Stomach (tissue), 8 donors: ENCODE measurements at regions not wholly inside any gene's neighbourhood (a gene's known extent, or its start where the extent isn't known, plus 50 kb on each side); places are given as distances from the start of the nearest gene placed in this dataset.

Experiments
- DNase-seq, 2 donors: peaks; one replicate each; pipeline versions ENCODE4 v3.0.0 to v3.0.0-alpha.2; 2013 to 2019
- H3K27ac ChIP-seq, 5 donors: fragments of 200-600 bp in 4 of 5; sonication (generic) in 4 of 5; one replicate each; pipeline ENCODE4 v1.5.1; 2013 to 2019; ENCODE audit warnings: mild to moderate bottlenecking in 1 of 5, moderate library complexity in 1 of 5
- H3K27me3 ChIP-seq, 3 donors: fragments of 200-600 bp; sonication (generic); one replicate each; pipeline ENCODE4 v1.5.1; 2017 to 2019; ENCODE audit warnings: mixed run types in 1 of 3
- H3K36me3 ChIP-seq, 4 donors: fragments of 200-600 bp; sonication (generic); 1 replicate in 3 of 4; 2 replicates in 1 of 4; pipeline ENCODE4 v1.5.1; 2016 to 2019
- H3K4me1 ChIP-seq, 4 donors: fragments of 200-600 bp; sonication (generic); one replicate each; pipeline ENCODE4 v1.5.1; 2016 to 2019
- H3K4me3 ChIP-seq, 4 donors: fragments of 200-600 bp; sonication (generic) in 3 of 4; one replicate each; pipeline ENCODE4 v1.5.1; 2016 to 2019; ENCODE audit warnings: mild to moderate bottlenecking in 1 of 4
- H3K9me3 ChIP-seq, 4 donors: fragments of 200-600 bp; sonication (generic); one replicate each; pipeline ENCODE4 v1.5.1; 2016 to 2019
- EP300 ChIP-seq: sonication (generic); formaldehyde crosslinking; IDR thresholded peaks from one replicate; pipeline ENCODE4 v1.6.1; 2017; ENCODE audit warnings: antibody characterized with exemption
- POLR2A ChIP-seq, 4 donors: fragments of 450-650 bp; IDR thresholded peaks; one replicate each; pipeline ENCODE4 v1.6.1; 2016; ENCODE audit warnings: antibody characterized with exemption in 4 of 4, control low read depth in 2 of 4, mild to moderate bottlenecking in 1 of 4, moderate library complexity in 1 of 4
- POLR2AphosphoS5 ChIP-seq, 3 donors: sonication (generic); formaldehyde crosslinking; IDR thresholded peaks; one replicate each; pipeline ENCODE4 v1.6.1; 2016; ENCODE audit warnings: antibody characterized with exemption in 3 of 3
- WGBS, 5 donors: extraction: QIAGEN DNeasy Blood & Tissue Kit in 3 of 5; methylation state at CpG; one replicate each; pipeline versions ENCODE4 v1.1.5 to v1.1.7; 2013 to 2018; 5-methylcytosine and 5-hydroxymethylcytosine counted together
- intact Hi-C: fragments of 100-400 bp; cut with DNase I; formaldehyde crosslinking; loops from one replicate; pipeline ENCODE4 v1.15.1; 2023; ENCODE audit warnings: low total_unique reads
- TF ChIP-seq, protein P1 (sequence below), 7 experiments: fragments of 450-650 bp in 4 of 7; fragments of 200-600 bp in 3 of 7; sonication (generic) in 3 of 7; IDR thresholded peaks; one replicate each; pipeline ENCODE4 v1.5.1; 2016 to 2019; ENCODE audit warnings: antibody characterized with exemption in 7 of 7, control low read depth in 2 of 7, mild to moderate bottlenecking in 1 of 7
- donor health status: healthy with polysubstance abuse.
- donor health status: Bipolar disorder and iron deficiency.
- donor health status: healthy.

DNA sequence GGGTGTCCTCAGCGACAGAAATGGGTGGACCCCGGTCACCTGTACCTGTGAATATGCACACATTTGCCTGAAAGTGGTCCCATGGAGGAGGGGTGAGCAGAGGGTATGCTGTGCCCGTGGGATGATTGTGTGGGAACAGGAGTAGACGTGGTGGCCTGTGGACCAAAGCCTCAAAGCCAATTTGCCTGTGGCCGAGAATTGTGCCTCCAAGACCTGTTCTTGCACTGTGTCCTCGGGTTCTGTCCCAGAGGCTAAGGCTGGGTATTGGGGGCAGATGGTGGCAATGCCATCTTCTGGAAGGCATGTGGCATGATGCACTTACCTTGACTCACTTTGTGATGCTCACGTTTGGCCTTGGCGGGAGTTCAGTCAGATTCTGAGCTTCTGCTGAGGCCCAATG is 351.0 kb downstream of the TCERG1L start:
- Histone ChIP-seq H3K4me1 (no peaks in the 10 kb centered on the region), H3K4me3 (no peak overlapping the region), H3K27me3 (peaks cover 0 to 20% (median 0%) of the 10 kb centered on the region in 3 donors), H3K9me3 (peaks cover 0 to 6% (median 0%) of the 10 kb centered on the region in 4 donors), H3K36me3 (no peaks in the 10 kb centered on the region), H3K27ac (no peak overlapping the region)
- intact Hi-C loops: no loop called here
- no peak for DNase-seq
- no peak for TF ChIP-seq POLR2AphosphoS5 (IDR thresholded peaks at IDR 0.05)
- TF ChIP-seq POLR2A (IDR thresholded peaks at IDR 0.05): no peak
- no peak for TF ChIP-seq EP300
- TF ChIP-seq, protein P1, sequence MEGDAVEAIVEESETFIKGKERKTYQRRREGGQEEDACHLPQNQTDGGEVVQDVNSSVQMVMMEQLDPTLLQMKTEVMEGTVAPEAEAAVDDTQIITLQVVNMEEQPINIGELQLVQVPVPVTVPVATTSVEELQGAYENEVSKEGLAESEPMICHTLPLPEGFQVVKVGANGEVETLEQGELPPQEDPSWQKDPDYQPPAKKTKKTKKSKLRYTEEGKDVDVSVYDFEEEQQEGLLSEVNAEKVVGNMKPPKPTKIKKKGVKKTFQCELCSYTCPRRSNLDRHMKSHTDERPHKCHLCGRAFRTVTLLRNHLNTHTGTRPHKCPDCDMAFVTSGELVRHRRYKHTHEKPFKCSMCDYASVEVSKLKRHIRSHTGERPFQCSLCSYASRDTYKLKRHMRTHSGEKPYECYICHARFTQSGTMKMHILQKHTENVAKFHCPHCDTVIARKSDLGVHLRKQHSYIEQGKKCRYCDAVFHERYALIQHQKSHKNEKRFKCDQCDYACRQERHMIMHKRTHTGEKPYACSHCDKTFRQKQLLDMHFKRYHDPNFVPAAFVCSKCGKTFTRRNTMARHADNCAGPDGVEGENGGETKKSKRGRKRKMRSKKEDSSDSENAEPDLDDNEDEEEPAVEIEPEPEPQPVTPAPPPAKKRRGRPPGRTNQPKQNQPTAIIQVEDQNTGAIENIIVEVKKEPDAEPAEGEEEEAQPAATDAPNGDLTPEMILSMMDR (IDR thresholded peaks at IDR 0.05): no peak
- 74 to 94% (median 81%) methylated on average over 5 to 8 of the region's 8 CpGs for WGBS, 5 donors

DNA sequence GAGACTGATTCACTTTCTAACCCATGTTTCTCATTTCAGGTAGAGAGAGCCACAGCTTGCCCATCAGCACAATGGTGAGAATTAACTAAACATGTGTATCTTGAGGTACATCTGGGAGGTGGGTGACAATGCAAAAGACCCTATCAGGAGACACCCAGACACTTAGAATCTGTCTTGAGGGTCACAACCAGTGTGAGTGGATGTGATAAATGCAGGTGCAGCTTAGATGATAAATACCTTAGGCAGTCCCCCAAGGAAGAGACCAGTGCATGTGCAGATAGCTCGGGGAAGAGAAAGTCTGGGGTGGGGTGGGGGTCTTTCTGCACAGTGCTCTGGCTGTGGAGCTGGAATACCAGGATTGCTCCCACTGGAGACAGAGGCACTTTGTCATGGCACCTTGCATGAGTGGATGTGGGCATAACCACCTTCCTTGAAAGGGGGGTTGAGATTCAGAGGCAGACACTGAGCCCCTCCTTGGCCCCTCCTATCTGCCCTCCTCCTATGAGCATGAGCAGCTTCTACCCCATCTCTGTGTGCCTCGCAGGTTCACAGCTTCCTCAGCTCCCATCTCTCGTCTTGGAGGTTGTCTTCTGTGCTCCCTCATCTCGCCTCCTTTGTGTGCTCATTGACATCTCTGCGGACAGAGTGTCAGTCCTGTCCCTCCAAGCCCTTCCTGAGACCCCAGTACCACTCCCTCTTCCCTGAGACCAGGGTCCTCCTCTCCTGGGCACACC is 349.8 kb downstream of the TCERG1L start:
- intact Hi-C loops: no loop called here
- 67 to 83% (median 75%) methylated on average over 5 of the region's 5 CpGs for WGBS, 5 donors

DNA sequence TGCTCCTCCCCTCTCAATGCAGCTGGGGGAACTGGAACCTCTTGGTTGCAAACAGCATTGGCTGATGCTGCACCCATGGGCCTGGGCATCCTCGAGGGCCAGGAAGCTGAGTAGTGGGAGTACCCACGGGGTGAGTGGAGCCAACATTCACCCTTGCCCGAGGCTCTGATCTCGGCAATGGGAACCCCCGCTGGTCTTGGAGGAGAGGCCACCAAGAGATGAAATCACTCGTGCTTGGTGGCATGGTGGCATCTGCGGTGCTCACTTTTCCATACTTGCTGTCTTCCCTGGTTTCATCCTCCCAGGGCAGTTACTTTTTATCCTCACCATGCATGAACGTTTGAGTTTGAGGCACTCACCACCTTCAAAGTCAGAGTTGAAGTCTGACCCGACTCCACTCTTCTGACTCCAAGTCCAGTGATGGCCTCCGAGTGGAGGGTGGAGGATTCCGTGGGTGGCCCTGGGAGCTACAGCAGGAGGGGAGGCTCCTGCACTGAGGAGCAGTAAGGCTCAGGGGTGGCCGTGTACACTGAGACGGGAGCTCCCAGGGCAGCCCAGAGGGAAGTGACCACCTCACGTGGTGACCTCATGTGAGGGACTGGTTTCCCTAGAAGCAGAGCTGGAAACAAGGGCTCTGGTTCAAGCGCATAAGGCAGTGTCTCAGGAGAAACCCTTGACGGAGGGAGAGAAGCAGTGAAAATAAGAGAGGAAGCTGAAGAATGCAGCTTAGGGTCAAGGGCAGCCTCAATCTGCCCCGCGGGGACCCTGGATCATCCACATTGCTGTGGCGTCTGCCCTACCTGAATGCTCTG is 349.1 kb downstream of the TCERG1L start:
- TF ChIP-seq, protein P1 (IDR thresholded peaks at IDR 0.05): no peak
- TF ChIP-seq EP300: no peak
- no peak for TF ChIP-seq POLR2AphosphoS5 (IDR thresholded peaks at IDR 0.05)
- no peak for TF ChIP-seq POLR2A (IDR thresholded peaks at IDR 0.05)
- Histone ChIP-seq H3K4me3 (no peak overlapping the region), H3K27me3 (peaks cover 0 to 20% (median 0%) of the 10 kb centered on the region in 3 donors), H3K36me3 (no peaks in the 10 kb centered on the region), H3K4me1 (no peaks in the 10 kb centered on the region), H3K27ac (no peak overlapping the region), H3K9me3 (peaks cover 0 to 6% (median 0%) of the 10 kb centered on the region in 4 donors)
- intact Hi-C loops: no loop called here
- no peak for DNase-seq
- WGBS, 5 donors: 80 to 88% (median 82%) methylated on average over 14 to 19 of the region's 19 CpGs

More for the DNA sequence above, 349.8 kb downstream of the TCERG1L start:
- Histone ChIP-seq H3K9me3 (peaks cover 0 to 6% (median 0%) of the 10 kb centered on the region in 4 donors), H3K4me1 (no peaks in the 10 kb centered on the region), H3K4me3 (no peak overlapping the region), H3K27me3 (peaks cover 0 to 20% (median 0%) of the 10 kb centered on the region in 3 donors), H3K27ac (no peak overlapping the region), H3K36me3 (no peaks in the 10 kb centered on the region)
- no peak for DNase-seq
- TF ChIP-seq, protein P1 (IDR thresholded peaks at IDR 0.05): no peak
- no peak for TF ChIP-seq POLR2AphosphoS5 (IDR thresholded peaks at IDR 0.05)
- no peak for TF ChIP-seq EP300
- no peak for TF ChIP-seq POLR2A (IDR thresholded peaks at IDR 0.05)

DNA sequence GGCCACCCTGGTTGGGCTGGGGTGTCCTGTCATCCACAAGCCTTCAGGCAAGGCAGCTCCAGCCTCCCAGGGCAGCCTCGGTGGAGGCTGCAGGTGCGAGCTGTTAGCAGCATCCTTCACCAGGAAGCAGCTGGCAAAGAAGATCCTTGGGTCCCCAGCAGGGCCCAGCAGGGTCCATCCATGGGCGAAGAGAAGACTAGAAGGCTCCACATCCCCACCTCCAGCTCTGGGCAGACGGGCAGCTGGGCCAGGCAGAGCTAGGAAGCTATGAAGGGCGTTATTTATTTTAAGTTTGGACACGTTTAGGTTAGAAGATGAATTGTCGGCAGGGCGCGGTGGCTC is 348.5 kb downstream of the TCERG1L start:
- Histone ChIP-seq H3K4me3 (no peak overlapping the region), H3K27ac (no peak overlapping the region), H3K4me1 (no peaks in the 10 kb centered on the region), H3K36me3 (no peaks in the 10 kb centered on the region), H3K9me3 (peaks cover 0 to 6% (median 0%) of the 10 kb centered on the region in 4 donors), H3K27me3 (peaks cover 0 to 20% (median 0%) of the 10 kb centered on the region in 3 donors)
- TF ChIP-seq POLR2A (IDR thresholded peaks at IDR 0.05) (no peak), POLR2AphosphoS5 (IDR thresholded peaks at IDR 0.05) (no peak), EP300 (no peak)
- no peak for DNase-seq
- WGBS, 5 donors: 67 to 80% (median 69%) methylated on average over 9 of the region's 9 CpGs
- intact Hi-C loops: no loop called here
